AG10803 (cell line): ENCODE measurements at regions not wholly inside any gene's neighbourhood (a gene's known extent, or its start where the extent isn't known, plus 50 kb on each side); places are given as distances from the start of the nearest gene placed in this dataset.
"Not testable (repeated sequence)": the region's sequence is repeated elsewhere in the genome, so short reads cannot be mapped to it uniquely, and the experiment has no call there.

Source experiments
- DNase-seq: peaks from one replicate; pipeline ENCODE4 v3.0.0; 2010; ENCODE audit warnings: low read depth
- H3K4me3 ChIP-seq: 2 replicates; pipeline ENCODE4 v1.5.1; 2011; ENCODE audit warnings: mild to moderate bottlenecking, low read length, control low read depth
- TF ChIP-seq, protein P1 (sequence below): conservative IDR thresholded peaks from 2 replicates; pipeline ENCODE4 v1.5.1; 2011; ENCODE audit warnings: mild to moderate bottlenecking, low read length, control low read depth, inconsistent platforms

DNA sequence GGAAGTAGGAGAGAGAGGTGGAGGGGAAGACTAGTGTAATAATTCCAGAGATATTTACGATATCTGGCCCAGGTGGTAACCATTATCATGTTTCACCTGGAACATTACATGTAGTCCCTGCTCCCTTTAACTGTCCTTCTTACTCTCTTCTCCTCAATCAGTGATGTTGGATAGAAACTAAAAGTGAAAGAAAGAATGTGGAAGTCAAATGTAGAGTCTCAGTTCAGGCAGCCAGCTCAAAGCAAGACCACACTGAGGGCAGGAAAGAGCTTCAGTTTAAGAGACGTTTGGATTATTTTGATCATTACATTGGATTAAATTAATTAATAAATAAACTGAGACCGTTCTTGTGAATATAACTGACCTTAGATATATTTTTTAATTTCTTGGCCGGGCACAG lies 594.4 kb downstream of the FLRT2 start:
- no peak overlapping the region for H3K4me3 ChIP-seq
- TF ChIP-seq, protein P1, sequence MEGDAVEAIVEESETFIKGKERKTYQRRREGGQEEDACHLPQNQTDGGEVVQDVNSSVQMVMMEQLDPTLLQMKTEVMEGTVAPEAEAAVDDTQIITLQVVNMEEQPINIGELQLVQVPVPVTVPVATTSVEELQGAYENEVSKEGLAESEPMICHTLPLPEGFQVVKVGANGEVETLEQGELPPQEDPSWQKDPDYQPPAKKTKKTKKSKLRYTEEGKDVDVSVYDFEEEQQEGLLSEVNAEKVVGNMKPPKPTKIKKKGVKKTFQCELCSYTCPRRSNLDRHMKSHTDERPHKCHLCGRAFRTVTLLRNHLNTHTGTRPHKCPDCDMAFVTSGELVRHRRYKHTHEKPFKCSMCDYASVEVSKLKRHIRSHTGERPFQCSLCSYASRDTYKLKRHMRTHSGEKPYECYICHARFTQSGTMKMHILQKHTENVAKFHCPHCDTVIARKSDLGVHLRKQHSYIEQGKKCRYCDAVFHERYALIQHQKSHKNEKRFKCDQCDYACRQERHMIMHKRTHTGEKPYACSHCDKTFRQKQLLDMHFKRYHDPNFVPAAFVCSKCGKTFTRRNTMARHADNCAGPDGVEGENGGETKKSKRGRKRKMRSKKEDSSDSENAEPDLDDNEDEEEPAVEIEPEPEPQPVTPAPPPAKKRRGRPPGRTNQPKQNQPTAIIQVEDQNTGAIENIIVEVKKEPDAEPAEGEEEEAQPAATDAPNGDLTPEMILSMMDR: no peak
- DNase-seq: no peak

DNA sequence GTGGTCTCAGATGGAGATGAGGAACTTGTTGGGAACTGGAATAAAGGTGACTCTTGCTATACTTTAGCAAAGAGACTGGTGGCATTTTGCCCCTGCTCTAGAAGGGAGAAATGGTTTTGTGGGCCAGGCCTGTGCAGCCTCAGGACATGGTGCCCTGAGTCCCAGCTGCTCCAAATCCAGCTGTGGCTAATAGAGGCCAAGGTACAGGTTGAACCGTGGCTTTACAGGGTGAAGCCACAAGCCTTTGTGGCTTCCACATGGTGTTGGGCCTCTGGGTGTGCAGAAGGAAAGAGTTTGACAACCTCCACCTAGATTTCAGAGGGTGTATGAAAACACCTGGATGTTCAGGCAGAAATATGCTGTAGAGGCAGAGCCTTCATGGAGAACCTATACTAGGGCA lies 586.0 kb downstream of the FLRT2 start:
- DNase-seq: no peak
- H3K4me3 ChIP-seq: no peak overlapping the region
- TF ChIP-seq, protein P1: no peak

DNA sequence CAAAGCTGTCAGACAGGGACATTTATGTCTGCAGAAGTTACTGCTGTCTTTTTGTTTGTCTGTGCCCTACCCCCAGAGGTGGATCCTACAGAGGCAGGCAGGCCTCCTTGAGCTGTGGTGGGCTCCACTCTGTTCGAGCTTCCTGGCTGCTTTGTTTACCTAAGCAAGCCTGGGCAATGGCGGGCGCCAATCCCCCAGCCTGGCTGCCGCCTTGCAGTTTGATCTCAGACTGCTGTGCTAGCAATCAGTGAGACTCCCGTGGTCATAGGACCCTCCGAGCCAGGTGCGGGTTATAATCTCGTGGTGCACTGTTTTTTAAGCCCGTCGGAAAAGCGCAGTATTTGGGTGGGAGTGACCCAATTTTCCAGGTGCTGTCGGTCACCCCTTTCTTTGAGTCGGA lies 580.9 kb downstream of the FLRT2 start:
- not testable (repeated sequence) for H3K4me3 ChIP-seq, DNase-seq

DNA sequence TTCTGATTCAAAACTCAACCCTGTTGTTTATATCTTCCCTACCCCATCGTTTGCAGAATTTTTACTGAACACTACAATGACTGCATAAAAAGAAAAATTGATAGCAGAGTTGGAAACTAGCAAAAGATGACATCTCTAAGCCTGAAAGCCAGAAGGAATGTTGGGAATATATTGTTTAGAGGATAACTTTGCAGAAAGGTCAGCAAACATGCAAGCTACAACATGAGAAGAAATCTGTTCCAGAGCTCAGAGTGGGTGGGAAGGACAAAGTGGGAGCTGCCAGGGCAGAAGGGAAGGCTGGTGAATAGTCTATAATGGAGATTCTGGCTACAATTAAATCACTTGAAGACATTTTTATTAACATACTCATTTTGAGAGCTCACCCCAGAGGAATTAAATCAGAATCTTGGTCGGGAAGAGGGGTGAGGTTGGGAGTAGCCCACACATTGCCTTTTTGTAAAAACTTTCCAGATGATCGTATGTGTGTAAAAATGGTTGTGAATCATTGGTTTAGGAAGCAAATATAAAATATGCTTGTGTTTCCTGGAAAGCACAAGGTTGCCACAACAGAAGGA lies 574.8 kb downstream of the FLRT2 start:
- TF ChIP-seq, protein P1: no peak
- DNase-seq: no peak
- H3K4me3 ChIP-seq: no peak overlapping the region

DNA sequence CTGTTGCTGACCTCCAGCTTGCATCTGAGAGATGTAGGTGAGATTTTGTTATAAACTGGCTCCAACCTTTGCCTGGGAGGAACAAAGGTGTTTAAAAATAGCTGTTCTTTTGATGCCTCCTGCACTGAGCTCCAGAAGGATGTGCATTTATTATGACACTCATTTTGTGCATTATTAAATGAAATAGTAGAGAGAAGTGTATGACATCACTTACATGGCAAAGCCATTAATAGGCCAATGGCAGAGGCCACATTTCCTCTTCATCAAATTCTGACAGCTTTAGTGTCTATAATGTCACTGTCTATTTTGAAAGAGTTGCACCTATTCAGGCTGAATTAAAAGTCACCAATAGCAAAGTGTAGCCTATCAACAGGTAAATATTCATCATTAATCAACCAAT lies 564.6 kb downstream of the FLRT2 start:
- no peak overlapping the region for H3K4me3 ChIP-seq
- TF ChIP-seq, protein P1: no peak

DNA sequence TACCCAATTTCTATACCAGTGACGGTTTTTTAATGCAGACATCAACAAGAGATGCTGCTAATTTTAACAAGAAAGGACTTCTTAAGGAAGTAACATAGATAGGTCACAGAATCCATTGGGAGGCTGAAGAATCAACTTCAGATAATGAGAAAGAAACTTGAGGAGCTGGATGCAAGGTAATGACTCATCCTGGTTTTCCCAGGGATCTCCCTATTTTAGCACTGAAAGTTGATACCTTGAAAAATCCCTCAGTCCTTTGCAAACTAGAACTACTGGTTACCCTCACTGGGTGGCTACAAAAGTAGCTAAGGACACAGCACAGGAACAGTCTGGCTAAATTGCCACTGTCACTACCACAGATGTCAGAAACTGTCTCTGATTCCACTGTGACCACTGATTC lies 561.9 kb downstream of the FLRT2 start:
- no peak for DNase-seq
- no peak overlapping the region for H3K4me3 ChIP-seq
- TF ChIP-seq, protein P1: no peak

More for the DNA sequence above, 564.6 kb downstream of the FLRT2 start:
- DNase-seq: no peak

DNA sequence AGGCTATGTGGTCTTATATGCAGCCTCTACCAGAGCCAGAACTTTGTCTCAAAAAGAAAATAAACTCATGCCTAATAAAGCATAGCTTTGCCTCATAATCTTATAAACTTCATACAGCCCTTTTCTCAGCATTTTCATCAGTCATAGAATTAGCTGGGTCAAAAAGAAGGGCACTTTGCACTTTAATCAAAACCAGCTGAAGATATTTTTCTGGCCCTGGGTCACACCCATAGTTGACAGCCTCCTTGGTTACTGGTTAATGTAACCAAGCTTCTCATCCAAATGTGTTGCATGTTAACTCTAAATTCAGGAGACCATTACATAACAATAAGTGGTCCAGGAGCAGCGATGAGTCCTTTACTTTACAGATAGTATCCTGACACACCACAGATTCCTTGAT lies 558.2 kb downstream of the FLRT2 start:
- no peak for DNase-seq
- TF ChIP-seq, protein P1: no peak
- no peak overlapping the region for H3K4me3 ChIP-seq

DNA sequence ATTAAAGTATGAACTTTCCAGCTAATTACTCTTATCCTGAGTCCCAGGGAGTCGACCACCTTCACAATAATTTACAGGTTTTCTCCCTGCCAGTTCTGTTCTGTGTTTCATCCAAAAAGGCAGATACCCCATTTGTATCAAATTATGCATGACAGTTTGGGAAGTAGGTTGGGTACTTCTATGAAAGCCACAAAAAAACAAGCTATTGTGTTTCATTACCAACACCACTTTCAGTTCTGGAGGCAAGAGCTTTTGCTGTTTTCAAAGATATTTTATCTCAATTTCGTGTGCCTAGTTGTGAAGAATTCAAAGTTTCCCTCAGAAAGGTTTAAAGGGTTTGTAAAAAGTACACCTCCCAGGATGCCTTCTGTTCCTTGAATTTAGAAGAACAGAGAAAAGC lies 557.4 kb downstream of the FLRT2 start:
- TF ChIP-seq, protein P1: no peak
- no peak overlapping the region for H3K4me3 ChIP-seq
- no peak for DNase-seq
